ENCODE measurements at regions not wholly inside any gene's neighbourhood (a gene's known extent, or its start where the extent isn't known, plus 50 kb on each side); places are given as distances from the start of the nearest gene placed in this dataset.

DNA sequence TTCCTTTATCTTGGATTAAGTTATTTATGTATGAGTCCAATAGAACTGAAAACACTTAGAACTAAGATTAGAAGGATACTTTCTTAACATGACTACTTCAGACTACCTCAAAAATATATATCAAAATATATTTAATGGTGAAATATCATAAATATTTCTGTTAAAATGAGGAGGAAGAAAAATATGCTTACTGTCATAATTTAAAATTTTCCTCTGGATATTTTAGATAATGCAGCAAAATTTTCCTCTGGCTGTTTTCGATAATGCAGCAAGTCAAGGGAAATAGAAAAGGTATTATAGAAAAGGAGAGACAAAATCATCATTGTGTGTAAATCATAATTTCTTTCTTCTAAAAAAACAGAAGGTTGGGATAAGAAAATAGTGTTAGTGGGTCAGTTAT lies 263.3 kb downstream of the HS3ST3A1 start:
- no peak for TF ChIP-seq CTCF (IDR thresholded peaks at IDR 0.05)
- no peak for TF ChIP-seq POLR2A (IDR thresholded peaks at IDR 0.05)

Measured in tibial nerve (tissue), 3 donors.